ENCODE measurements at regions not wholly inside any gene's neighbourhood (a gene's known extent, or its start where the extent isn't known, plus 50 kb on each side); places are given as distances from the start of the nearest gene placed in this dataset.

DNA sequence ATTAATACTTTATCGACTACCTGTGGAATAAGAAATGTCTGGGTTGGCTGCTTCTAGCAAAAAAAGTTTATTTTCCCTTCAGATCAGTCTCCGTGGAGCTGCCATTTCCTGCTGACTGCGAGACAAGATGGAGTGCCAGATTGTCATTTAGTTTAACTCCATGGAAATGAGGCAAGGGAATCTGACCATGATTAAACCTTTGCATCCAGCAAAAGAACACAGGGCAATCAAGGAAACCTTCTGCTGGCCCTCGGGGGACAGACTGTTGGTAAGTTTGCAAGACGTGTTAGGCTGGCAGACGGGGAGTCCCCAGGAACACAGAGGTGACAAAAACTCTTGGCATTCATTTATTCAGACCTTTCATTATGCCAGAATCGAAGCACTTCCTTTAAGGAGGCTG lies 52.2 kb upstream of the SPACA1 start:
- Histone ChIP-seq H3K4me1 (ENCODE audit: control insufficient read depth in 2 of 2, insufficient read depth in 2 of 2, low read length in 2 of 2) (no peaks in the 10 kb centered on the region), H3K27me3 (ENCODE audit: control insufficient read depth in 2 of 2, insufficient read depth in 2 of 2, low read length in 2 of 2) (peaks cover 0 to 2% of the 10 kb centered on the region in 2 donors), H3K27ac (ENCODE audit: low read depth, low read length) (no peak overlapping the region), H3K36me3 (ENCODE audit: control insufficient read depth in 2 of 3, insufficient read depth in 3 of 3, low read length in 3 of 3) (no peaks in the 10 kb centered on the region), H3K9me3 (ENCODE audit: control insufficient read depth in 2 of 3, low read length in 3 of 3) (no peaks in the 10 kb centered on the region), H3K4me3 (ENCODE audit: low read length) (no peak overlapping the region)
- peaks cover 0 to 2% (median 0%) of the 10 kb centered on the region in 11 donors for H3K9me3 Mint-ChIP-seq
- peaks cover 0 to 10% (median 5%) of the 10 kb centered on the region in 5 donors for H3K27me3 Mint-ChIP-seq
- intact Hi-C loops (cut with micrococcal nuclease), result no loop called here
- no peak overlapping the region for H3K27ac Mint-ChIP-seq
- no peak for ATAC-seq
- no peaks in the 10 kb centered on the region for H3K4me1 Mint-ChIP-seq
- CTCF ChIA-PET, result no interaction called here
- POLR2A ChIA-PET, result no interaction called here
- H3K4me3 Mint-ChIP-seq, result no peak overlapping the region
- no peak for DNase-seq
- no peaks in the 10 kb centered on the region for H3K36me3 Mint-ChIP-seq

GRCh38 chr6:87993356-87993755 lies 54.3 kb upstream of the SPACA1 start:
- no peak for DNase-seq
- no peaks in the 10 kb centered on the region for H3K9me3 ChIP-seq (ENCODE audit: control insufficient read depth in 2 of 3, low read length in 3 of 3)
- Mint-ChIP-seq H3K4me3 (no peak overlapping the region), H3K36me3 (no peaks in the 10 kb centered on the region), H3K9me3 (peaks cover 0 to 2% (median 0%) of the 10 kb centered on the region in 11 donors), H3K27ac (no peak overlapping the region), H3K27me3 (peaks cover 0 to 6% (median 0%) of the 10 kb centered on the region in 5 donors), H3K4me1 (no peaks in the 10 kb centered on the region)
- H3K4me1 ChIP-seq (ENCODE audit: control insufficient read depth in 2 of 2, insufficient read depth in 2 of 2, low read length in 2 of 2), result no peaks in the 10 kb centered on the region
- H3K27ac ChIP-seq (ENCODE audit: low read depth, low read length), result no peak overlapping the region
- no peak overlapping the region for H3K4me3 ChIP-seq (ENCODE audit: low read length)
- ChIA-PET CTCF (interaction anchor here (0.7 kb wide), 2 partner anchors 155 to 878 kb away, joined by 3 to 4 read pairs; no protein-coding TSS in a partner anchor), POLR2A (no interaction called here)
- H3K36me3 ChIP-seq (ENCODE audit: control insufficient read depth in 2 of 3, insufficient read depth in 3 of 3, low read length in 3 of 3), result no peaks in the 10 kb centered on the region
- H3K27me3 ChIP-seq (ENCODE audit: control insufficient read depth in 2 of 2, insufficient read depth in 2 of 2, low read length in 2 of 2), result peaks cover 0 to 2% of the 10 kb centered on the region in 2 donors
- no peak for ATAC-seq
- intact Hi-C loops (cut with micrococcal nuclease), result no loop called here

DNA sequence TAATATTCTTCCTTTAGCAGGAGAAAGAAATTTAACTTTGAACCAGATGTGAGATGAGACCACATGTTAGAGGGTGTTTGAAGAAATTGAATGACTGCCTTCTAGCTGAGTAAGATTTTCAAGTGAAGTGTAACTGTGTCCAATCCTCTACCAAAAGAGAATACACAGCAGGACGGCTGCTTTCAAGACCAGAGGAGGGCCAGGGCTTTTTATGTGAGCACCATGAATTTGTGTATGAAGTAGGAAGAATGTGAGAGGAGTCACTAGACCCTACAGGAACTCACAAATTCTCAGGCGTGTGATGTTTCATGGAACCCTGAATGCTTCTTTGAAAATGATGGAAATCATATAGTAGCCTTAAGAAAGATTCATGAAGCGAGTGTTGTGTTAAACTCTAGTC lies 56.8 kb upstream of the SPACA1 start:
- DNase-seq (no peak), ATAC-seq (no peak)
- intact Hi-C loops (cut with micrococcal nuclease), result no loop called here
- Histone ChIP-seq H3K36me3 (ENCODE audit: control insufficient read depth in 2 of 3, insufficient read depth in 3 of 3, low read length in 3 of 3) (no peaks in the 10 kb centered on the region), H3K4me1 (ENCODE audit: control insufficient read depth in 2 of 2, insufficient read depth in 2 of 2, low read length in 2 of 2) (no peaks in the 10 kb centered on the region), H3K4me3 (ENCODE audit: low read length) (no peak overlapping the region), H3K9me3 (ENCODE audit: control insufficient read depth in 2 of 3, low read length in 3 of 3) (no peaks in the 10 kb centered on the region), H3K27ac (ENCODE audit: low read depth, low read length) (no peak overlapping the region), H3K27me3 (ENCODE audit: control insufficient read depth in 2 of 2, insufficient read depth in 2 of 2, low read length in 2 of 2) (peaks cover 2 to 3% of the 10 kb centered on the region in 2 donors)
- no peaks in the 10 kb centered on the region for H3K36me3 Mint-ChIP-seq
- no peaks in the 10 kb centered on the region for H3K4me1 Mint-ChIP-seq
- H3K4me3 Mint-ChIP-seq, result no peak overlapping the region
- CTCF ChIA-PET, result no interaction called here
- POLR2A ChIA-PET, result no interaction called here
- H3K27me3 Mint-ChIP-seq, result peaks cover 0 to 5% (median 0%) of the 10 kb centered on the region in 5 donors
- H3K9me3 Mint-ChIP-seq, result no peaks in the 10 kb centered on the region
- no peak overlapping the region for H3K27ac Mint-ChIP-seq

DNA sequence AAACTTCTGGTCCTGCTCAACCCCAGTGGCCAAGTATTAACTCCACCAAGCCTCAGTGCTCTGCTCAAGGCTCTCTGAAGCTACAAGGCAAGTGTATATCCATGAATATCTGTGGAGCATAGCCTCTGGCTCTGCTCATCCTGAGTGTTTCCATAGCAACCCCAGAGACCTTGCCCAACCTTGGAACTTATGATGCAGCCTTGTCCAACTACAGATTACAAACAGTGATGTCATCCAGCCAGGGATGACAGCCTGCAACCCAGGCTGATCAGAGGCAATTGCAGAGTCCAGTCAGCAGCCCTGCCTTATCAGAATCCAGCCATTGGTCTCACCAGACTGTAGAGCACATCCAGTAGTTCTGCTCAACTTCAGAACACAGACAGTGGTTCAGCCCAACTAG lies 65.5 kb upstream of the SPACA1 start:
- Mint-ChIP-seq H3K4me1 (no peaks in the 10 kb centered on the region), H3K27me3 (peaks cover 14 to 32% (median 20%) of the 10 kb centered on the region in 5 donors), H3K9me3 (peaks cover 0 to 3% (median 0%) of the 10 kb centered on the region in 11 donors), H3K4me3 (no peak overlapping the region), H3K27ac (no peak overlapping the region), H3K36me3 (no peaks in the 10 kb centered on the region)
- ATAC-seq (no peak), DNase-seq (no peak)
- Histone ChIP-seq H3K4me1 (ENCODE audit: control insufficient read depth in 2 of 2, insufficient read depth in 2 of 2, low read length in 2 of 2) (no peaks in the 10 kb centered on the region), H3K4me3 (ENCODE audit: low read length) (no peak overlapping the region), H3K36me3 (ENCODE audit: control insufficient read depth in 2 of 3, insufficient read depth in 3 of 3, low read length in 3 of 3) (no peaks in the 10 kb centered on the region), H3K9me3 (ENCODE audit: control insufficient read depth in 2 of 3, low read length in 3 of 3) (no peaks in the 10 kb centered on the region), H3K27ac (ENCODE audit: low read depth, low read length) (no peak overlapping the region), H3K27me3 (ENCODE audit: control insufficient read depth in 2 of 2, insufficient read depth in 2 of 2, low read length in 2 of 2) (peaks cover 0 to 3% of the 10 kb centered on the region in 2 donors)
- ChIA-PET POLR2A (no interaction called here), CTCF (no interaction called here)
- intact Hi-C loops (cut with micrococcal nuclease), result no loop called here

GRCh38 chr6:87979737-87980136 lies 67.9 kb upstream of the SPACA1 start:
- Histone ChIP-seq H3K36me3 (ENCODE audit: control insufficient read depth in 2 of 3, insufficient read depth in 3 of 3, low read length in 3 of 3) (no peaks in the 10 kb centered on the region), H3K27ac (ENCODE audit: low read depth, low read length) (no peak overlapping the region), H3K4me3 (ENCODE audit: low read length) (no peak overlapping the region), H3K4me1 (ENCODE audit: control insufficient read depth in 2 of 2, insufficient read depth in 2 of 2, low read length in 2 of 2) (no peaks in the 10 kb centered on the region), H3K27me3 (ENCODE audit: control insufficient read depth in 2 of 2, insufficient read depth in 2 of 2, low read length in 2 of 2) (peaks cover 0 to 12% of the 10 kb centered on the region in 2 donors), H3K9me3 (ENCODE audit: control insufficient read depth in 2 of 3, low read length in 3 of 3) (no peaks in the 10 kb centered on the region)
- H3K36me3 Mint-ChIP-seq, result no peaks in the 10 kb centered on the region
- intact Hi-C loops (cut with micrococcal nuclease), result no loop called here
- H3K27me3 Mint-ChIP-seq, result peaks cover 18 to 41% (median 37%) of the 10 kb centered on the region in 5 donors
- no peak overlapping the region for H3K27ac Mint-ChIP-seq
- H3K9me3 Mint-ChIP-seq, result peaks cover 0 to 3% (median 0%) of the 10 kb centered on the region in 11 donors
- no peak for DNase-seq
- no peaks in the 10 kb centered on the region for H3K4me1 Mint-ChIP-seq
- no peak overlapping the region for H3K4me3 Mint-ChIP-seq
- ATAC-seq, result no peak
- ChIA-PET POLR2A (no interaction called here), CTCF (no interaction called here)

- H3K9me3 ChIP-seq (ENCODE audit: control insufficient read depth in 2 of 3, low read length in 3 of 3), result no peaks in the 10 kb centered on the region
- H3K4me1 ChIP-seq (ENCODE audit: control insufficient read depth in 2 of 2, insufficient read depth in 2 of 2, low read length in 2 of 2), result no peaks in the 10 kb centered on the region
- Mint-ChIP-seq H3K36me3 (no peaks in the 10 kb centered on the region), H3K27ac (no peak overlapping the region), H3K4me3 (no peak overlapping the region), H3K9me3 (peaks cover 0 to 3% (median 0%) of the 10 kb centered on the region in 11 donors), H3K4me1 (no peaks in the 10 kb centered on the region), H3K27me3 (peaks cover 12 to 40% (median 34%) of the 10 kb centered on the region in 5 donors)
- ChIA-PET CTCF (no interaction called here), POLR2A (no interaction called here)
- H3K27ac ChIP-seq (ENCODE audit: low read depth, low read length), result no peak overlapping the region
- intact Hi-C loops (cut with micrococcal nuclease), result no loop called here
- no peak overlapping the region for H3K4me3 ChIP-seq (ENCODE audit: low read length)
- H3K36me3 ChIP-seq (ENCODE audit: control insufficient read depth in 2 of 3, insufficient read depth in 3 of 3, low read length in 3 of 3), result no peaks in the 10 kb centered on the region
- ATAC-seq (no peak), DNase-seq (no peak)
- H3K27me3 ChIP-seq (ENCODE audit: control insufficient read depth in 2 of 2, insufficient read depth in 2 of 2, low read length in 2 of 2), result peaks cover 0 to 12% of the 10 kb centered on the region in 2 donors
Observed at GRCh38 chr6:87976616-87977015, 71.0 kb upstream of the SPACA1 start.

DNA sequence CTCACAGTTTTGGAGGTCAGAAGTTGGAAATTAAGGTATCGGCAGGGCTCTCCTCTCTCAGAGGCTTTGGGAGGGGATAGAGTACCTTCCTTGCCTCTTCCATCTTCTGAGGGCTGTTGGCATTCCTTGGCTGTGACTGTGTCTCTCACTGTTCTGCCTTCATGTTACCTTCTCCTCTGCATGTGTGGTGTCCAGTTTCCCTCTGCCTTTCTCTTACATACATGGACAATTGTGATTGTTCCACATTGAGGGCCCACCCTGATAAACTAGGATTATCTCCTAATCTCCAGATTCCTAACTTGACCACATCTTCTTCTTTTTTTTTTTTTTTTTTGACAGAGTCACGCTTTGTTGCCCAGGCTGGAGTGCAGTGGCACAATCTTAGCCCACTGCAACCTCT lies 72.1 kb upstream of the SPACA1 start:
- DNase-seq (no peak), ATAC-seq (no peak)
- no peak overlapping the region for H3K4me3 ChIP-seq (ENCODE audit: low read length)
- ChIA-PET CTCF (no interaction called here), POLR2A (no interaction called here)
- H3K27me3 ChIP-seq (ENCODE audit: control insufficient read depth in 2 of 2, insufficient read depth in 2 of 2, low read length in 2 of 2), result peaks cover 0 to 12% of the 10 kb centered on the region in 2 donors
- intact Hi-C loops (cut with micrococcal nuclease), result no loop called here
- peaks cover 0 to 3% (median 0%) of the 10 kb centered on the region in 11 donors for H3K9me3 Mint-ChIP-seq
- H3K27ac ChIP-seq (ENCODE audit: low read depth, low read length), result no peak overlapping the region
- H3K36me3 Mint-ChIP-seq, result no peaks in the 10 kb centered on the region
- no peaks in the 10 kb centered on the region for H3K4me1 Mint-ChIP-seq
- H3K27me3 Mint-ChIP-seq, result peaks cover 12 to 40% (median 34%) of the 10 kb centered on the region in 5 donors
- H3K27ac Mint-ChIP-seq, result no peak overlapping the region
- H3K4me3 Mint-ChIP-seq, result no peak overlapping the region
- H3K4me1 ChIP-seq (ENCODE audit: control insufficient read depth in 2 of 2, insufficient read depth in 2 of 2, low read length in 2 of 2), result no peaks in the 10 kb centered on the region
- no peaks in the 10 kb centered on the region for H3K36me3 ChIP-seq (ENCODE audit: control insufficient read depth in 2 of 3, insufficient read depth in 3 of 3, low read length in 3 of 3)
- H3K9me3 ChIP-seq (ENCODE audit: control insufficient read depth in 2 of 3, low read length in 3 of 3), result no peaks in the 10 kb centered on the region
